HG03045 (cell line): ENCODE measurements at regions not wholly inside any gene's neighbourhood (a gene's known extent, or its start where the extent isn't known, plus 50 kb on each side); places are given as distances from the start of the nearest gene placed in this dataset.

Source experiments
- ATAC-seq: cut with Tn5 transposase; IDR thresholded peaks from one replicate; pipeline ENCODE4 v1.9.1; 2021; ENCODE audit warnings: mild to moderate bottlenecking, moderate library complexity; ENCODE audit not compliant: unreplicated experiment

- no peak for ATAC-seq
These were observed 300.2 kb downstream of the GPM6A start for GRCh38 chr4:175511861-175512260.

- ATAC-seq: no peak
These were observed 297.9 kb downstream of the GPM6A start for GRCh38 chr4:175514174-175514573.

- no peak for ATAC-seq
These were observed 281.4 kb downstream of the GPM6A start for GRCh38 chr4:175530655-175531054.

GRCh38 chr4:175531405-175532091 is 280.5 kb downstream of the GPM6A start:
- ATAC-seq: no peak

GRCh38 chr4:175536852-175537453 is 275.1 kb downstream of the GPM6A start:
- peak; percentile 47 for ATAC-seq

- ATAC-seq: no peak
These were observed 272.6 kb downstream of the GPM6A start for GRCh38 chr4:175539498-175539897.

GRCh38 chr4:175540151-175540550 is 271.9 kb downstream of the GPM6A start:
- ATAC-seq: no peak

- ATAC-seq: no peak
These were observed 271.3 kb downstream of the GPM6A start for GRCh38 chr4:175540732-175541131.

GRCh38 chr4:175542786-175543185 is 269.3 kb downstream of the GPM6A start:
- no peak for ATAC-seq

- ATAC-seq: no peak
These were observed 252.9 kb downstream of the GPM6A start for GRCh38 chr4:175559126-175559525.

- ATAC-seq: no peak
These were observed 252.5 kb downstream of the GPM6A start for GRCh38 chr4:175559526-175559925.

- ATAC-seq: no peak
These were observed 251.5 kb downstream of the GPM6A start for GRCh38 chr4:175560604-175561003.

- no peak for ATAC-seq
These were observed 250.4 kb downstream of the GPM6A start for GRCh38 chr4:175561696-175562095.

- ATAC-seq: no peak
These were observed 250.0 kb downstream of the GPM6A start for GRCh38 chr4:175562111-175562510.

- ATAC-seq: no peak
These were observed 249.5 kb downstream of the GPM6A start for GRCh38 chr4:175562542-175562941.
